ENCODE measurements at regions not wholly inside any gene's neighbourhood (a gene's known extent, or its start where the extent isn't known, plus 50 kb on each side); places are given as distances from the start of the nearest gene placed in this dataset.

- no peaks in the 10 kb centered on the region for H3K36me3 Mint-ChIP-seq (ENCODE audit: insufficient read depth)
- no peaks in the 10 kb centered on the region for H3K4me1 Mint-ChIP-seq
- H3K27me3 Mint-ChIP-seq = no peaks in the 10 kb centered on the region
- ATAC-seq (replicated peaks; ENCODE audit: extremely low read depth, poor library complexity, severe bottlenecking) (no peak), DNase-seq (ENCODE audit: low spot score in 2 of 2) (no peak)
- H3K4me3 Mint-ChIP-seq = no peak overlapping the region
- no peak overlapping the region for H3K27ac Mint-ChIP-seq (ENCODE audit: low read depth)
- no peaks in the 10 kb centered on the region for H3K9me3 Mint-ChIP-seq
Measured at GRCh38 chr2:2875831-2876230, 501.8 kb downstream of the EIPR1 start.

GRCh38 chr2:2875296-2875695, 502.3 kb downstream of the EIPR1 start:
- DNase-seq (ENCODE audit: low spot score in 2 of 2) (no peak), ATAC-seq (replicated peaks; ENCODE audit: extremely low read depth, poor library complexity, severe bottlenecking) (no peak)
- no peak overlapping the region for H3K27ac Mint-ChIP-seq (ENCODE audit: low read depth)
- no peaks in the 10 kb centered on the region for H3K36me3 Mint-ChIP-seq (ENCODE audit: insufficient read depth)
- H3K4me3 Mint-ChIP-seq = no peak overlapping the region
- H3K27me3 Mint-ChIP-seq = no peaks in the 10 kb centered on the region
- no peaks in the 10 kb centered on the region for H3K9me3 Mint-ChIP-seq
- no peaks in the 10 kb centered on the region for H3K4me1 Mint-ChIP-seq

GRCh38 chr2:2874805-2875204, 502.8 kb downstream of the EIPR1 start:
- Mint-ChIP-seq H3K9me3 (no peaks in the 10 kb centered on the region), H3K4me1 (no peaks in the 10 kb centered on the region), H3K27ac (ENCODE audit: low read depth) (no peak overlapping the region), H3K36me3 (ENCODE audit: insufficient read depth) (no peaks in the 10 kb centered on the region), H3K4me3 (no peak overlapping the region), H3K27me3 (no peaks in the 10 kb centered on the region)
- ATAC-seq (replicated peaks; ENCODE audit: extremely low read depth, poor library complexity, severe bottlenecking) (no peak), DNase-seq (ENCODE audit: low spot score in 2 of 2) (no peak)

GRCh38 chr2:2874341-2874740, 503.3 kb downstream of the EIPR1 start:
- Mint-ChIP-seq H3K4me1 (no peaks in the 10 kb centered on the region), H3K9me3 (no peaks in the 10 kb centered on the region), H3K36me3 (ENCODE audit: insufficient read depth) (no peaks in the 10 kb centered on the region), H3K27me3 (no peaks in the 10 kb centered on the region), H3K4me3 (no peak overlapping the region), H3K27ac (ENCODE audit: low read depth) (no peak overlapping the region)
- ATAC-seq (replicated peaks; ENCODE audit: extremely low read depth, poor library complexity, severe bottlenecking) = no peak
- no peak for DNase-seq (ENCODE audit: low spot score in 2 of 2)

GRCh38 chr2:2873450-2873811, 504.2 kb downstream of the EIPR1 start:
- Mint-ChIP-seq H3K4me3 (no peak overlapping the region), H3K9me3 (no peaks in the 10 kb centered on the region), H3K27ac (ENCODE audit: low read depth) (no peak overlapping the region), H3K27me3 (no peaks in the 10 kb centered on the region), H3K36me3 (ENCODE audit: insufficient read depth) (no peaks in the 10 kb centered on the region), H3K4me1 (no peaks in the 10 kb centered on the region)
- no peak for DNase-seq (ENCODE audit: low spot score in 2 of 2)
- no peak for ATAC-seq (replicated peaks; ENCODE audit: extremely low read depth, poor library complexity, severe bottlenecking)

- Mint-ChIP-seq H3K36me3 (ENCODE audit: insufficient read depth) (no peaks in the 10 kb centered on the region), H3K4me3 (no peak overlapping the region), H3K27me3 (no peaks in the 10 kb centered on the region), H3K4me1 (no peaks in the 10 kb centered on the region), H3K9me3 (no peaks in the 10 kb centered on the region), H3K27ac (ENCODE audit: low read depth) (no peak overlapping the region)
- ATAC-seq (replicated peaks; ENCODE audit: extremely low read depth, poor library complexity, severe bottlenecking) = no peak
- no peak for DNase-seq (ENCODE audit: low spot score in 2 of 2)
Measured at GRCh38 chr2:2872713-2873449, 504.7 kb downstream of the EIPR1 start.

- Mint-ChIP-seq H3K4me1 (no peaks in the 10 kb centered on the region), H3K36me3 (ENCODE audit: insufficient read depth) (no peaks in the 10 kb centered on the region), H3K4me3 (no peak overlapping the region), H3K27me3 (no peaks in the 10 kb centered on the region), H3K9me3 (no peaks in the 10 kb centered on the region), H3K27ac (ENCODE audit: low read depth) (no peak overlapping the region)
- ATAC-seq (replicated peaks; ENCODE audit: extremely low read depth, poor library complexity, severe bottlenecking) (no peak), DNase-seq (ENCODE audit: low spot score in 2 of 2) (no peak)
Measured at GRCh38 chr2:2872309-2872617, 505.4 kb downstream of the EIPR1 start.

- H3K4me1 Mint-ChIP-seq = no peaks in the 10 kb centered on the region
- no peaks in the 10 kb centered on the region for H3K36me3 Mint-ChIP-seq (ENCODE audit: insufficient read depth)
- no peak overlapping the region for H3K27ac Mint-ChIP-seq (ENCODE audit: low read depth)
Measured at GRCh38 chr2:2871480-2872308, 505.9 kb downstream of the EIPR1 start.

GRCh38 chr2:2870106-2870505, 507.5 kb downstream of the EIPR1 start:
- no peak for DNase-seq (ENCODE audit: low spot score in 2 of 2)
- Mint-ChIP-seq H3K36me3 (ENCODE audit: insufficient read depth) (no peaks in the 10 kb centered on the region), H3K9me3 (no peaks in the 10 kb centered on the region), H3K4me1 (no peaks in the 10 kb centered on the region), H3K27me3 (no peaks in the 10 kb centered on the region), H3K4me3 (no peak overlapping the region), H3K27ac (ENCODE audit: low read depth) (no peak overlapping the region)
- no peak for ATAC-seq (replicated peaks; ENCODE audit: extremely low read depth, poor library complexity, severe bottlenecking)

More at GRCh38 chr2:2871480-2872308, 505.9 kb downstream of the EIPR1 start:
- H3K9me3 Mint-ChIP-seq = no peaks in the 10 kb centered on the region
- DNase-seq (ENCODE audit: low spot score in 2 of 2) (no peak), ATAC-seq (replicated peaks; ENCODE audit: extremely low read depth, poor library complexity, severe bottlenecking) (no peak)
- H3K4me3 Mint-ChIP-seq = no peak overlapping the region
- H3K27me3 Mint-ChIP-seq = no peaks in the 10 kb centered on the region

- Mint-ChIP-seq H3K27me3 (no peaks in the 10 kb centered on the region), H3K27ac (ENCODE audit: low read depth) (no peak overlapping the region), H3K4me1 (no peaks in the 10 kb centered on the region), H3K9me3 (no peaks in the 10 kb centered on the region), H3K36me3 (ENCODE audit: insufficient read depth) (no peaks in the 10 kb centered on the region), H3K4me3 (no peak overlapping the region)
- no peak for DNase-seq (ENCODE audit: low spot score in 2 of 2)
- no peak for ATAC-seq (replicated peaks; ENCODE audit: extremely low read depth, poor library complexity, severe bottlenecking)
Measured at GRCh38 chr2:2869553-2869952, 508.1 kb downstream of the EIPR1 start.

GRCh38 chr2:2868085-2868484, 509.5 kb downstream of the EIPR1 start:
- H3K27me3 Mint-ChIP-seq = no peaks in the 10 kb centered on the region
- no peak overlapping the region for H3K27ac Mint-ChIP-seq (ENCODE audit: low read depth)
- H3K9me3 Mint-ChIP-seq = no peaks in the 10 kb centered on the region
- H3K4me1 Mint-ChIP-seq = no peaks in the 10 kb centered on the region
- DNase-seq (ENCODE audit: low spot score in 2 of 2) = no peak
- ATAC-seq (replicated peaks; ENCODE audit: extremely low read depth, poor library complexity, severe bottlenecking) = no peak
- H3K36me3 Mint-ChIP-seq (ENCODE audit: insufficient read depth) = no peaks in the 10 kb centered on the region
- H3K4me3 Mint-ChIP-seq = no peak overlapping the region

GRCh38 chr2:2867397-2867979, 510.1 kb downstream of the EIPR1 start:
- no peak for ATAC-seq (replicated peaks; ENCODE audit: extremely low read depth, poor library complexity, severe bottlenecking)
- Mint-ChIP-seq H3K36me3 (ENCODE audit: insufficient read depth) (no peaks in the 10 kb centered on the region), H3K9me3 (no peaks in the 10 kb centered on the region), H3K4me3 (no peak overlapping the region), H3K4me1 (no peaks in the 10 kb centered on the region), H3K27me3 (no peaks in the 10 kb centered on the region), H3K27ac (ENCODE audit: low read depth) (no peak overlapping the region)
- no peak for DNase-seq (ENCODE audit: low spot score in 2 of 2)

GRCh38 chr2:2866459-2866858, 511.2 kb downstream of the EIPR1 start:
- no peak for ATAC-seq (replicated peaks; ENCODE audit: extremely low read depth, poor library complexity, severe bottlenecking)
- Mint-ChIP-seq H3K27me3 (no peaks in the 10 kb centered on the region), H3K9me3 (no peaks in the 10 kb centered on the region), H3K4me3 (no peak overlapping the region), H3K36me3 (ENCODE audit: insufficient read depth) (no peaks in the 10 kb centered on the region), H3K4me1 (no peaks in the 10 kb centered on the region), H3K27ac (ENCODE audit: low read depth) (no peak overlapping the region)
- DNase-seq (ENCODE audit: low spot score in 2 of 2) = no peak
